SH-SY5Y (cell line): ENCODE measurements at regions not wholly inside any gene's neighbourhood (a gene's known extent, or its start where the extent isn't known, plus 50 kb on each side); places are given as distances from the start of the nearest gene placed in this dataset.

Experiments
- GATA2 ChIP-seq: IDR thresholded peaks from 2 replicates; pipeline ENCODE4 v1.6.1; 2011; ENCODE audit warnings: mild to moderate bottlenecking, low read depth, low read length
- GATA3 ChIP-seq: IDR thresholded peaks from 2 replicates; pipeline ENCODE4 v1.6.1; 2011; ENCODE audit warnings: low read depth, mild to moderate bottlenecking, low read length, moderate library complexity

GRCh38 chrX:150092549-150092948 is 154.3 kb upstream of the EOLA2 start:
- TF ChIP-seq GATA3 (no peak), GATA2 (no peak)
